Tibial nerve (tissue), 4 donors: ENCODE measurements at regions not wholly inside any gene's neighbourhood (a gene's known extent, or its start where the extent isn't known, plus 50 kb on each side); places are given as distances from the start of the nearest gene placed in this dataset.

Experiments
- DNase-seq, 2 donors: peaks; one replicate each; pipeline ENCODE4 v3.0.0-alpha.2; 2019; ENCODE audit warnings: low spot score in 2 of 2
- H3K27ac ChIP-seq, 4 donors: fragments of 200-600 bp; sonication (generic) in 3 of 4; one replicate each; pipeline ENCODE4 v1.5.1; 2017 to 2019; ENCODE audit warnings: mild to moderate bottlenecking in 1 of 4
- H3K27me3 ChIP-seq, 2 donors: fragments of 200-600 bp; sonication (generic) in 1 of 2; one replicate each; pipeline versions ENCODE4 v1.5.1 to v1.6.0; 2017 to 2019
- H3K36me3 ChIP-seq, 3 donors: fragments of 200-600 bp; sonication (generic); one replicate each; pipeline ENCODE4 v1.5.1; 2018 to 2019
- H3K4me1 ChIP-seq, 4 donors: fragments of 200-600 bp; sonication (generic) in 3 of 4; one replicate each; pipeline ENCODE4 v1.5.1; 2017 to 2019
- H3K4me3 ChIP-seq, 4 donors: fragments of 200-600 bp; sonication (generic) in 3 of 4; one replicate each; pipeline ENCODE4 v1.5.1; 2017 to 2019; ENCODE audit warnings: mild to moderate bottlenecking in 1 of 4, moderate library complexity in 1 of 4
- H3K9me3 ChIP-seq, 4 donors: fragments of 200-600 bp; sonication (generic) in 3 of 4; one replicate each; pipeline ENCODE4 v1.5.1; 2017 to 2019
- CTCF ChIP-seq, 5 experiments: fragments of 200-600 bp in 3 of 5; fragments of 450-650 bp in 2 of 5; sonication (generic) in 3 of 5; IDR thresholded peaks; one replicate each; pipeline ENCODE4 v1.5.1; 2016 to 2019; ENCODE audit warnings: antibody characterized with exemption in 5 of 5, mild to moderate bottlenecking in 3 of 5, moderate library complexity in 2 of 5
- EP300 ChIP-seq, 2 donors: sonication (generic); formaldehyde crosslinking; IDR thresholded peaks; one replicate each; pipeline ENCODE4 v1.6.1; 2017; ENCODE audit warnings: antibody characterized with exemption in 2 of 2, mild to moderate bottlenecking in 1 of 2
- POLR2A ChIP-seq, 2 donors: fragments of 450-650 bp; IDR thresholded peaks; one replicate each; pipeline ENCODE4 v1.6.1; 2017; ENCODE audit warnings: antibody characterized with exemption in 2 of 2, mild to moderate bottlenecking in 2 of 2, moderate library complexity in 2 of 2
- WGBS, 2 donors: methylation state at CpG; one replicate each; pipeline ENCODE4 v1.1.5; 2018; 5-methylcytosine and 5-hydroxymethylcytosine counted together

DNA sequence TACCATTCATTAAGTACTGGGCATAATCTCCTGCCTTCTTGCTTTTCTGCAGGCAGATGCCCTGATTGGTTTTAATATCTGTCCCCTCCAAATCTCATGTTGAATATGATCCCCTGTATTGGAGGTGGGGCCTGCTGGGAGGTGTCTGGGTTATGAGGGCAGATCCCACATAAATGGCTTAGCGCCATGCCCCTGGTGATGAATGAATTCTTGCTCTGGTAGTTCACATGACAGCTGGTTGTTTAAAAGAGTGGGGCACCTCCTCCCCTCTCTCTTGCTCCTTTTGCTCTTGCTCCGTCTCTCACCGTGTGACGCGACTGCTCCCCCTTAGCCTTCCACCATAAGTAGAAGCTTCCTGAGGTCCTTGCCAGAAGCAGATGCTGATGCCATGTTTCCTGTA is 564.0 kb upstream of the BRINP1 start:
- 86 to 92% methylated on average over 5 of the region's 5 CpGs for WGBS, 2 donors
- Histone ChIP-seq H3K4me1 (no peaks in the 10 kb centered on the region), H3K27me3 (no peaks in the 10 kb centered on the region), H3K9me3 (peaks cover 0 to 4% (median 0%) of the 10 kb centered on the region in 4 donors), H3K27ac (no peak overlapping the region), H3K36me3 (no peaks in the 10 kb centered on the region), H3K4me3 (no peak overlapping the region)
- no peak for DNase-seq
- no peak for TF ChIP-seq CTCF (IDR thresholded peaks at IDR 0.05)
- TF ChIP-seq EP300 (IDR thresholded peaks at IDR 0.05): no peak
- TF ChIP-seq POLR2A (IDR thresholded peaks at IDR 0.05): no peak

GRCh38 chr9:119924736-119925135 is 555.5 kb upstream of the BRINP1 start:
- TF ChIP-seq POLR2A (IDR thresholded peaks at IDR 0.05) (no peak), EP300 (IDR thresholded peaks at IDR 0.05) (no peak), CTCF (IDR thresholded peaks at IDR 0.05) (no peak)
- Histone ChIP-seq H3K4me3 (no peak overlapping the region), H3K4me1 (no peaks in the 10 kb centered on the region), H3K27me3 (no peaks in the 10 kb centered on the region), H3K36me3 (no peaks in the 10 kb centered on the region), H3K9me3 (peaks cover 0 to 10% (median 0%) of the 10 kb centered on the region in 4 donors), H3K27ac (no peak overlapping the region)
- DNase-seq: no peak
- whole genome bisulfite sequencing, 2 donors: 71 to 85% methylated on average over 4 of the region's 4 CpGs

- H3K9me3 ChIP-seq: peaks cover 0 to 10% (median 0%) of the 10 kb centered on the region in 4 donors
- DNase-seq: no peak
- no peak overlapping the region for H3K4me3 ChIP-seq
- no peaks in the 10 kb centered on the region for H3K36me3 ChIP-seq
- no peak overlapping the region for H3K27ac ChIP-seq
- no peak for TF ChIP-seq POLR2A (IDR thresholded peaks at IDR 0.05)
- no peak for TF ChIP-seq EP300 (IDR thresholded peaks at IDR 0.05)
- no peak for TF ChIP-seq CTCF (IDR thresholded peaks at IDR 0.05)
- 90% methylated on average over 5 of the region's 5 CpGs for WGBS, 2 donors
- H3K4me1 ChIP-seq: no peaks in the 10 kb centered on the region
- no peaks in the 10 kb centered on the region for H3K27me3 ChIP-seq
These were observed 547.9 kb upstream of the BRINP1 start for GRCh38 chr9:119917175-119917574.

- Histone ChIP-seq H3K9me3 (peaks cover 0 to 9% (median 0%) of the 10 kb centered on the region in 4 donors), H3K27ac (no peak overlapping the region), H3K4me1 (no peaks in the 10 kb centered on the region), H3K4me3 (no peak overlapping the region), H3K36me3 (no peaks in the 10 kb centered on the region), H3K27me3 (no peaks in the 10 kb centered on the region)
- 59 to 60% methylated on average over 1 of the region's 1 CpG for WGBS, 2 donors
- TF ChIP-seq CTCF (IDR thresholded peaks at IDR 0.05) (no peak), POLR2A (IDR thresholded peaks at IDR 0.05) (no peak), EP300 (IDR thresholded peaks at IDR 0.05) (no peak)
- no peak for DNase-seq
These were observed 537.8 kb upstream of the BRINP1 start for GRCh38 chr9:119907056-119907455.

DNA sequence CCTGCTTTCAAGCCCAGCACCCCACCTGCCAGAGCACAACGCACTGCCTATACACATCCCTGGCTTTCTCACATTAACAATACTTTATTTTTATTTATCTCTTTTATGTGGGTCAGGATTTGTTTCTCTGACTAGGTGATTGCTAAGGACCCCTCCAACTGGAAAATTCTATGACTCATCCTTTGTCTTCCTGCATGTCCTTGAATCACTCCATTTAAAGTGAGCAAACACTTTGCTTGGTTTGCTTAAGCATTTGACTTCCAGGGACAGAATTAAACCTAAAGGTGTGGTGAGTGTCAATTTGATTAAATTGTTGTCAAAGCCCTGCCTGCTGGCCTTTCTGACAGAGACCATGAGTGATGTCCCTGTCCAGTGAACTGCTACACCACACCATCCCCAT is 536.5 kb upstream of the BRINP1 start:
- Histone ChIP-seq H3K27ac (no peak overlapping the region), H3K4me1 (no peaks in the 10 kb centered on the region), H3K27me3 (no peaks in the 10 kb centered on the region), H3K36me3 (no peaks in the 10 kb centered on the region), H3K4me3 (no peak overlapping the region), H3K9me3 (peaks cover 0 to 9% (median 0%) of the 10 kb centered on the region in 4 donors)
- TF ChIP-seq CTCF (IDR thresholded peaks at IDR 0.05) (no peak), EP300 (IDR thresholded peaks at IDR 0.05) (no peak), POLR2A (IDR thresholded peaks at IDR 0.05) (no peak)
- DNase-seq: no peak
- WGBS, 2 donors: 79 to 89% methylated on average over 1 of the region's 1 CpG
